ENCODE measurements at regions not wholly inside any gene's neighbourhood (a gene's known extent, or its start where the extent isn't known, plus 50 kb on each side); places are given as distances from the start of the nearest gene placed in this dataset.

GRCh38 chr6:14759976-14760672 lies 485.7 kb upstream of the JARID2 start:
- no peak for TF ChIP-seq CTCF (IDR thresholded peaks at IDR 0.05; ENCODE audit: extremely low read depth, low read depth, low read length)
- Histone ChIP-seq H3K36me3 (ENCODE audit: insufficient read depth, low read length) (no peaks in the 10 kb centered on the region), H3K27ac (ENCODE audit: low read depth, low read length) (no peak overlapping the region), H3K9me3 (ENCODE audit: low read depth, low read length) (no peaks in the 10 kb centered on the region), H4K20me1 (ENCODE audit: insufficient read depth, low read length) (no peaks in the 10 kb centered on the region), H3K4me2 (ENCODE audit: insufficient read depth, low read length) (no peak overlapping the region), H3K4me3 (ENCODE audit: insufficient read depth, low read length) (no peak overlapping the region), H3K27me3 (ENCODE audit: insufficient read depth, low read length) (no peaks in the 10 kb centered on the region), H2AFZ (ENCODE audit: low read length) (no peak overlapping the region), H3K79me2 (ENCODE audit: insufficient read depth, low read length) (no peaks in the 10 kb centered on the region), H3K4me1 (ENCODE audit: insufficient read depth, low read length) (peaks cover 3% of the 10 kb centered on the region)
- DNase-seq (ENCODE audit: insufficient read length, low spot score, missing footprints) = no peak

- DNase-seq (ENCODE audit: insufficient read length, low spot score, missing footprints) = no peak
- no peaks in the 10 kb centered on the region for H3K27me3 ChIP-seq (ENCODE audit: insufficient read depth, low read length)
- H3K4me3 ChIP-seq (ENCODE audit: insufficient read depth, low read length) = no peak overlapping the region
- H3K9me3 ChIP-seq (ENCODE audit: low read depth, low read length) = no peaks in the 10 kb centered on the region
- no peaks in the 10 kb centered on the region for H4K20me1 ChIP-seq (ENCODE audit: insufficient read depth, low read length)
- H3K36me3 ChIP-seq (ENCODE audit: insufficient read depth, low read length) = no peaks in the 10 kb centered on the region
- H2AFZ ChIP-seq (ENCODE audit: low read length) = no peak overlapping the region
- TF ChIP-seq CTCF (IDR thresholded peaks at IDR 0.05; ENCODE audit: extremely low read depth, low read depth, low read length) = no peak
- H3K79me2 ChIP-seq (ENCODE audit: insufficient read depth, low read length) = no peaks in the 10 kb centered on the region
- no peak overlapping the region for H3K4me2 ChIP-seq (ENCODE audit: insufficient read depth, low read length)
- H3K27ac ChIP-seq (ENCODE audit: low read depth, low read length) = no peak overlapping the region
- peaks cover 3% of the 10 kb centered on the region for H3K4me1 ChIP-seq (ENCODE audit: insufficient read depth, low read length)
Observed at GRCh38 chr6:14762077-14762476, 483.8 kb upstream of the JARID2 start.

- DNase-seq (ENCODE audit: insufficient read length, low spot score, missing footprints) = no peak
- Histone ChIP-seq H3K79me2 (ENCODE audit: insufficient read depth, low read length) (no peaks in the 10 kb centered on the region), H3K9me3 (ENCODE audit: low read depth, low read length) (no peaks in the 10 kb centered on the region), H3K27me3 (ENCODE audit: insufficient read depth, low read length) (no peaks in the 10 kb centered on the region), H4K20me1 (ENCODE audit: insufficient read depth, low read length) (no peaks in the 10 kb centered on the region), H3K4me1 (ENCODE audit: insufficient read depth, low read length) (peaks cover 3% of the 10 kb centered on the region), H2AFZ (ENCODE audit: low read length) (peak overlapping the region; percentile 3), H3K27ac (ENCODE audit: low read depth, low read length) (no peak overlapping the region), H3K36me3 (ENCODE audit: insufficient read depth, low read length) (no peaks in the 10 kb centered on the region), H3K4me2 (ENCODE audit: insufficient read depth, low read length) (no peak overlapping the region), H3K4me3 (ENCODE audit: insufficient read depth, low read length) (no peak overlapping the region)
- no peak for TF ChIP-seq CTCF (IDR thresholded peaks at IDR 0.05; ENCODE audit: extremely low read depth, low read depth, low read length)
Observed at GRCh38 chr6:14763139-14763538, 482.7 kb upstream of the JARID2 start.

- Histone ChIP-seq H3K4me3 (ENCODE audit: insufficient read depth, low read length) (no peak overlapping the region), H3K4me2 (ENCODE audit: insufficient read depth, low read length) (no peak overlapping the region), H4K20me1 (ENCODE audit: insufficient read depth, low read length) (no peaks in the 10 kb centered on the region), H3K27ac (ENCODE audit: low read depth, low read length) (no peak overlapping the region), H3K36me3 (ENCODE audit: insufficient read depth, low read length) (no peaks in the 10 kb centered on the region), H3K9me3 (ENCODE audit: low read depth, low read length) (no peaks in the 10 kb centered on the region), H3K4me1 (ENCODE audit: insufficient read depth, low read length) (peaks cover 3% of the 10 kb centered on the region), H2AFZ (ENCODE audit: low read length) (peak overlapping the region; percentile 3), H3K27me3 (ENCODE audit: insufficient read depth, low read length) (no peaks in the 10 kb centered on the region), H3K79me2 (ENCODE audit: insufficient read depth, low read length) (no peaks in the 10 kb centered on the region)
- DNase-seq (ENCODE audit: insufficient read length, low spot score, missing footprints) = no peak
- TF ChIP-seq CTCF (IDR thresholded peaks at IDR 0.05; ENCODE audit: extremely low read depth, low read depth, low read length) = no peak
Observed at GRCh38 chr6:14763616-14764015, 482.3 kb upstream of the JARID2 start.
